Trophoblast cell (in vitro differentiated cells and primary cell): ENCODE measurements at regions not wholly inside any gene's neighbourhood (a gene's known extent, or its start where the extent isn't known, plus 50 kb on each side); places are given as distances from the start of the nearest gene placed in this dataset.

ENCODE experiments used
- DNase-seq, 2 donors: peaks; one replicate each; pipeline ENCODE4 v3.0.0-alpha.2; 2016
- H2AFZ ChIP-seq: 2 replicates; pipeline ENCODE4 v1.6.1; 2013; ENCODE audit warnings: low read length, moderate library complexity, mild to moderate bottlenecking; ENCODE audit not compliant: insufficient read depth, poor library complexity
- H2AK5ac ChIP-seq: 2 replicates; pipeline ENCODE4 v1.6.1; 2013; ENCODE audit warnings: mild to moderate bottlenecking, low read length
- H2BK120ac ChIP-seq: 2 replicates; pipeline ENCODE4 v1.6.1; 2013; ENCODE audit warnings: low read length, mild to moderate bottlenecking, moderate library complexity; ENCODE audit not compliant: insufficient read depth, poor library complexity
- H2BK12ac ChIP-seq: 2 replicates; pipeline ENCODE4 v1.6.1; 2013; ENCODE audit warnings: mild to moderate bottlenecking, low read length, moderate library complexity
- H2BK5ac ChIP-seq: 2 replicates; pipeline ENCODE4 v1.6.1; 2013; ENCODE audit warnings: low read length, low read depth, moderate library complexity, mild to moderate bottlenecking; ENCODE audit not compliant: poor library complexity
- H3K14ac ChIP-seq: 2 replicates; pipeline ENCODE4 v1.6.1; 2013; ENCODE audit warnings: mild to moderate bottlenecking, low read length
- H3K18ac ChIP-seq: 2 replicates; pipeline ENCODE4 v1.6.1; 2013; ENCODE audit warnings: mild to moderate bottlenecking, low read length
- H3K23ac ChIP-seq: 2 replicates; pipeline ENCODE4 v1.6.1; 2013; ENCODE audit warnings: low read length
- H3K27ac ChIP-seq: 2 replicates; pipeline ENCODE4 v1.5.1; 2013; ENCODE audit warnings: low read depth, mild to moderate bottlenecking, inconsistent platforms, low read length, moderate library complexity
- H3K27me3 ChIP-seq: 2 replicates; pipeline ENCODE4 v1.6.1; 2013; ENCODE audit warnings: inconsistent platforms, mild to moderate bottlenecking, low read length, moderate library complexity; ENCODE audit not compliant: insufficient read depth
- H3K36me3 ChIP-seq, 2 experiments: 1 replicate in 1 of 2; 2 replicates in 1 of 2; pipeline ENCODE4 v1.6.1; 2013; ENCODE audit warnings: low read length in 2 of 2, mild to moderate bottlenecking in 2 of 2, moderate library complexity in 1 of 2; ENCODE audit not compliant: insufficient read depth in 2 of 2, control insufficient read depth in 1 of 2
- H3K4ac ChIP-seq: 2 replicates; pipeline ENCODE4 v1.6.1; 2013; ENCODE audit warnings: low read depth, mild to moderate bottlenecking, low read length, moderate library complexity
- H3K4me1 ChIP-seq, 2 experiments: 1 replicate in 1 of 2; 2 replicates in 1 of 2; pipeline ENCODE4 v1.6.1; 2013; ENCODE audit warnings: low read length in 2 of 2, mild to moderate bottlenecking in 2 of 2, moderate library complexity in 1 of 2; ENCODE audit not compliant: insufficient read depth in 2 of 2, control insufficient read depth in 1 of 2
- H3K4me2 ChIP-seq: 2 replicates; pipeline ENCODE4 v1.6.1; 2013; ENCODE audit warnings: inconsistent platforms, mild to moderate bottlenecking, low read length, moderate library complexity
- H3K4me3 ChIP-seq: 2 replicates; pipeline ENCODE4 v1.5.1; 2013; ENCODE audit warnings: mild to moderate bottlenecking, low read depth, low read length, inconsistent platforms
- H3K79me1 ChIP-seq: one replicate; pipeline ENCODE4 v1.6.1; 2013; ENCODE audit warnings: low read length
- H3K79me2 ChIP-seq: 2 replicates; pipeline ENCODE4 v1.6.1; 2013; ENCODE audit warnings: low read length, mild to moderate bottlenecking; ENCODE audit not compliant: control insufficient read depth, insufficient read depth, poor library complexity
- H3K9ac ChIP-seq: 2 replicates; pipeline ENCODE4 v1.6.1; 2013; ENCODE audit warnings: mild to moderate bottlenecking, low read length
- H3K9me3 ChIP-seq: 2 replicates; pipeline ENCODE4 v1.6.1; 2013; ENCODE audit warnings: low read depth, mild to moderate bottlenecking, control low read depth, inconsistent platforms, low read length; ENCODE audit not compliant: insufficient read depth
- H4K12ac ChIP-seq: 2 replicates; pipeline ENCODE4 v1.6.1; 2013; ENCODE audit warnings: low read depth, mild to moderate bottlenecking, low read length, moderate library complexity
- H4K8ac ChIP-seq: 2 replicates; pipeline ENCODE4 v1.6.1; 2013; ENCODE audit warnings: low read depth, mild to moderate bottlenecking, low read length, moderate library complexity
- H4K91ac ChIP-seq: one replicate; pipeline ENCODE4 v1.6.1; 2013; ENCODE audit warnings: low read depth, mild to moderate bottlenecking, low read length, moderate library complexity
- WGBS: extraction: QIAGEN DNeasy Blood & Tissue Kit; methylation state at CpG from one replicate; pipeline ENCODE4 v1.1.7; 2013; ENCODE audit warnings: missing lambda C conversion rate; ENCODE audit not compliant: insufficient read length, insufficient coverage; ENCODE audit errors: extremely low coverage; 5-methylcytosine and 5-hydroxymethylcytosine counted together

- Histone ChIP-seq H2AFZ (no peak overlapping the region), H2BK5ac (no peak overlapping the region), H3K79me2 (no peaks in the 10 kb centered on the region), H3K9me3 (no peaks in the 10 kb centered on the region), H3K4me2 (no peak overlapping the region), H3K9ac (no peak overlapping the region), H4K91ac (no peak overlapping the region), H3K4me1 (no peaks in the 10 kb centered on the region), H2BK12ac (no peak overlapping the region), H4K8ac (no peak overlapping the region), H3K18ac (no peak overlapping the region), H2AK5ac (no peak overlapping the region), H3K79me1 (no peaks in the 10 kb centered on the region), H3K27ac (no peak overlapping the region), H3K27me3 (no peaks in the 10 kb centered on the region), H2BK120ac (no peak overlapping the region), H4K12ac (no peak overlapping the region), H3K36me3 (no peaks in the 10 kb centered on the region), H3K4ac (no peak overlapping the region), H3K23ac (peak overlapping the region; percentile 58), H3K4me3 (no peak overlapping the region), H3K14ac (no peak overlapping the region)
- no peak for DNase-seq
- WGBS, result no CpG with 5 or more reads among the region's 4 CpGs
These were observed 292.6 kb upstream of the CYRIA start for GRCh38 chr2:16958266-16958665.

DNA sequence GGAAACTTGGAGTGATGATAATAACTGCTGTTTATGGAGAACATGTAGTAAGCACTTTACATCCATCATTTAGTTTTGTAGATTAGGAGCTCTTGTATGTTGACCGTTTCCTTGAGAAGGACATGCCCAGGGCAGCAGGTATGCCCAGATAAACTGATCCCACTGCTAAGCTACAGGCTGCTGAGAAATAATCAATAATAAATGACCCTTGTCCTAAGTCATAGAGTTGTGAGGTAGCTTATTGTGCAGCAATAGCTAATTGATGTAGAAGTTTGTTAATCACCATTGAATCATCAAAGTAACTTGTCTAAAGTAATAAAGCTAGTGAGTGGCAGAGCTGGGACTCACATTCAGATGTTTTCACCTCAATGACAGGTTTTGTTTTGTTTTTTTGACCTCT lies 287.2 kb upstream of the CYRIA start:
- H3K27me3 ChIP-seq, result no peaks in the 10 kb centered on the region
- no peak overlapping the region for H2BK120ac ChIP-seq
- H3K4me3 ChIP-seq, result no peak overlapping the region
- no peak overlapping the region for H3K4ac ChIP-seq
- H2BK12ac ChIP-seq, result no peak overlapping the region
- no peak overlapping the region for H2AFZ ChIP-seq
- no peak overlapping the region for H4K91ac ChIP-seq
- no peak overlapping the region for H4K8ac ChIP-seq
- no peaks in the 10 kb centered on the region for H3K4me1 ChIP-seq
- H2AK5ac ChIP-seq, result no peak overlapping the region
- H3K23ac ChIP-seq, result no peak overlapping the region
- H3K79me1 ChIP-seq, result no peaks in the 10 kb centered on the region
- no peak overlapping the region for H2BK5ac ChIP-seq
- no peak overlapping the region for H3K9ac ChIP-seq
- H3K36me3 ChIP-seq, result no peaks in the 10 kb centered on the region
- H3K9me3 ChIP-seq, result no peaks in the 10 kb centered on the region
- no peak overlapping the region for H3K4me2 ChIP-seq
- WGBS, result no CpG with 5 or more reads among the region's 1 CpG
- H4K12ac ChIP-seq, result no peak overlapping the region
- H3K18ac ChIP-seq, result no peak overlapping the region
- no peaks in the 10 kb centered on the region for H3K79me2 ChIP-seq
- no peak overlapping the region for H3K14ac ChIP-seq
- H3K27ac ChIP-seq, result no peak overlapping the region
- DNase-seq, result no peak

GRCh38 chr2:16952368-16952767 lies 286.7 kb upstream of the CYRIA start:
- Histone ChIP-seq H2AK5ac (no peak overlapping the region), H3K79me2 (no peaks in the 10 kb centered on the region), H2BK5ac (no peak overlapping the region), H3K4me1 (no peaks in the 10 kb centered on the region), H3K27ac (no peak overlapping the region), H4K8ac (no peak overlapping the region), H4K91ac (no peak overlapping the region), H2BK120ac (no peak overlapping the region), H3K4me2 (no peak overlapping the region), H3K9me3 (no peaks in the 10 kb centered on the region), H3K27me3 (no peaks in the 10 kb centered on the region), H3K9ac (no peak overlapping the region), H3K23ac (no peak overlapping the region), H3K14ac (no peak overlapping the region), H2AFZ (no peak overlapping the region), H3K36me3 (no peaks in the 10 kb centered on the region), H4K12ac (no peak overlapping the region), H3K18ac (no peak overlapping the region), H3K4ac (no peak overlapping the region), H3K79me1 (no peaks in the 10 kb centered on the region), H2BK12ac (no peak overlapping the region), H3K4me3 (no peak overlapping the region)
- DNase-seq, result no peak

DNA sequence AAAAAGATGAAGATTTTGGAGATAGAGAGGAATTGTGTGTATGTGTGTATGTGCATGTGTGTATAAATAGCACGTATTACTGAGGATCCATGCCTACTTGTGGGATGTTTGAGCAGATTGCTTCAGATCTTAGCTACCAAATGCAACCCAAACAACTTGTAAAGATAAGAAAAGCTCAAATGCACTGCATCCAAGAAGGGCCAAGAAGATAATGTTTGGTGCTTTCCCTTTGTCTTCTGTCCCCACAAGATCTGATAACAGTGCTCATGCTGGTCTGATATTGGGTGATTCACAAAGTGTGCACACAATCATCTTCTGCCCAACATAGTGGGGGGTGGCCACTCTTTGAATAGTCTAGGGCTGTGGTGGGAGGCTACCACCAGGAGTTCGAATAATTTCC lies 284.8 kb upstream of the CYRIA start:
- no peak overlapping the region for H3K27ac ChIP-seq
- no peak overlapping the region for H4K8ac ChIP-seq
- no peak overlapping the region for H3K14ac ChIP-seq
- no peak overlapping the region for H2BK5ac ChIP-seq
- no peaks in the 10 kb centered on the region for H3K9me3 ChIP-seq
- no peak overlapping the region for H3K4me2 ChIP-seq
- H3K79me2 ChIP-seq, result no peaks in the 10 kb centered on the region
- H3K79me1 ChIP-seq, result no peaks in the 10 kb centered on the region
- peak; percentile 63 to 84 for DNase-seq
- no peak overlapping the region for H2BK12ac ChIP-seq
- H2AK5ac ChIP-seq, result no peak overlapping the region
- no peak overlapping the region for H2AFZ ChIP-seq
- H4K91ac ChIP-seq, result no peak overlapping the region
- no peak overlapping the region for H3K18ac ChIP-seq
- no CpG with 5 or more reads among the region's 2 CpGs for WGBS
- H3K9ac ChIP-seq, result no peak overlapping the region
- H3K4me1 ChIP-seq, result no peaks in the 10 kb centered on the region
- H3K23ac ChIP-seq, result no peak overlapping the region
- H3K4me3 ChIP-seq, result no peak overlapping the region
- no peaks in the 10 kb centered on the region for H3K27me3 ChIP-seq
- no peak overlapping the region for H2BK120ac ChIP-seq
- no peak overlapping the region for H3K4ac ChIP-seq
- no peaks in the 10 kb centered on the region for H3K36me3 ChIP-seq
- no peak overlapping the region for H4K12ac ChIP-seq

DNA sequence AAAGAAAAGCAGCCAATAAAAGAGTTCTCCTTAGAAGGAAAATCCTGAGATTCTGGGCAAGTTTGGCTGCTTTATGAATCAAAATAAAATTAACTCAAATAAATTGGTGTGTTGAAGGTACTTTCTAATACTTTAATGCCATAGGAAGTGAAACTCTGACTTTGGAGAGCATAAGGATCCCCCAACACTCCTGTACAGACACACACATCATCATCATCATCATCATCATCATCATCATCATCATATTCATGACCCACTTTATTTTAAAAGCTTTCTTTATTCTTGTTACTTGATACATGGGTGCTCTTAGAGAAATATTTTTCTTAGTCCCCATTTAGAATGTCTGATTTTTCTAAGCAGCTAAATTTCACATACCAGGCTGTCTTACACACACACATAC lies 283.1 kb upstream of the CYRIA start:
- H3K36me3 ChIP-seq, result no peaks in the 10 kb centered on the region
- H4K91ac ChIP-seq, result no peak overlapping the region
- DNase-seq, result no peak
- no peak overlapping the region for H2BK12ac ChIP-seq
- H2AK5ac ChIP-seq, result no peak overlapping the region
- no peak overlapping the region for H2BK120ac ChIP-seq
- H3K4me2 ChIP-seq, result no peak overlapping the region
- H3K4me1 ChIP-seq, result no peaks in the 10 kb centered on the region
- no peak overlapping the region for H3K9ac ChIP-seq
- no peak overlapping the region for H2AFZ ChIP-seq
- no peak overlapping the region for H3K4me3 ChIP-seq
- H3K79me2 ChIP-seq, result no peaks in the 10 kb centered on the region
- H3K27ac ChIP-seq, result no peak overlapping the region
- H3K27me3 ChIP-seq, result no peaks in the 10 kb centered on the region
- H3K79me1 ChIP-seq, result no peaks in the 10 kb centered on the region
- no peak overlapping the region for H3K14ac ChIP-seq
- H4K12ac ChIP-seq, result no peak overlapping the region
- H3K23ac ChIP-seq, result no peak overlapping the region
- H3K9me3 ChIP-seq, result no peaks in the 10 kb centered on the region
- no peak overlapping the region for H4K8ac ChIP-seq
- no peak overlapping the region for H3K4ac ChIP-seq
- no peak overlapping the region for H2BK5ac ChIP-seq
- H3K18ac ChIP-seq, result no peak overlapping the region
